WTC11 (cell line): ENCODE measurements at regions not wholly inside any gene's neighbourhood (a gene's known extent, or its start where the extent isn't known, plus 50 kb on each side); places are given as distances from the start of the nearest gene placed in this dataset.

Experiments
- ATAC-seq: fragments of 200-7000 bp; cut with Tn5 transposase; 2 replicates; pipeline ENCODE4 v1.10.0; 2021; ENCODE audit warnings: mild to moderate bottlenecking, moderate library complexity
- CTCF ChIA-PET: fragments of 300-600 bp; sonication (Branson Sonifier 250); formaldehyde crosslinking; loops from one replicate; lab custom pipeline; 2021; ENCODE audit warnings: antibody characterized with exemption; lab: Charles Lee
- POLR2A ChIA-PET: fragments of 350-600 bp; sonication (Branson Sonifier 250); formaldehyde crosslinking; loops from one replicate; lab custom pipeline; 2021; ENCODE audit warnings: antibody characterized with exemption; lab: Charles Lee
- DNase-seq: peaks from one replicate; pipeline ENCODE4 v3.0.0; 2021; ENCODE audit warnings: low spot score
- H3K27ac Mint-ChIP-seq: 2 replicates; pipeline ENCODE4 v1.8.0; 2021; ENCODE audit warnings: mixed read lengths
- H3K27me3 Mint-ChIP-seq: 2 replicates; pipeline ENCODE4 v1.8.0; 2021; ENCODE audit warnings: low read depth, mild to moderate bottlenecking, moderate library complexity, mixed read lengths
- H3K36me3 Mint-ChIP-seq: 2 replicates; pipeline ENCODE4 v1.8.0; 2021; ENCODE audit warnings: mixed read lengths
- H3K4me1 Mint-ChIP-seq: 2 replicates; pipeline ENCODE4 v1.8.0; 2022; ENCODE audit warnings: mixed read lengths
- H3K4me3 Mint-ChIP-seq: 2 replicates; pipeline ENCODE4 v1.8.0; 2021; ENCODE audit warnings: mild to moderate bottlenecking, moderate library complexity, mixed read lengths
- H3K9me3 Mint-ChIP-seq: 2 replicates; pipeline ENCODE4 v1.8.0; 2021; ENCODE audit warnings: mixed read lengths
- AR ChIP-seq: fragments of 250-450 bp; sonication (Bioruptor Pico); IDR thresholded peaks from 2 replicates; pipeline ENCODE4 v1.9.0; 2021; ENCODE audit warnings: mild to moderate bottlenecking
- ARID4B ChIP-seq: sonication (generic); formaldehyde crosslinking; IDR thresholded peaks from 2 replicates; pipeline ENCODE4 v1.8.0; 2023; ENCODE audit warnings: missing genetic modification reagents, mild to moderate bottlenecking, borderline replicate concordance
- E2F1 ChIP-seq: sonication (generic); formaldehyde crosslinking; IDR thresholded peaks from 2 replicates; pipeline ENCODE4 v1.8.0; 2022; ENCODE audit warnings: mild to moderate bottlenecking, missing genetic modification reagents
- EMX1 ChIP-seq: fragments of 250-450 bp; sonication (Bioruptor Pico); IDR thresholded peaks from 2 replicates; pipeline ENCODE4 v1.8.0; 2021; ENCODE audit warnings: mild to moderate bottlenecking
- FOXJ3 ChIP-seq: sonication (generic); formaldehyde crosslinking; IDR thresholded peaks from 2 replicates; pipeline ENCODE4 v1.9.0; 2021; ENCODE audit warnings: missing genetic modification reagents, mild to moderate bottlenecking, borderline replicate concordance
- IRF1 ChIP-seq: sonication (generic); formaldehyde crosslinking; IDR thresholded peaks from 2 replicates; pipeline ENCODE4 v1.8.0; 2023; ENCODE audit warnings: missing genetic modification reagents
- IRF2 ChIP-seq: sonication (generic); formaldehyde crosslinking; IDR thresholded peaks from 2 replicates; pipeline ENCODE4 v1.8.0; 2022; ENCODE audit warnings: low read depth, missing genetic modification reagents, borderline replicate concordance
- JUN ChIP-seq: sonication (generic); formaldehyde crosslinking; IDR thresholded peaks from 2 replicates; pipeline ENCODE4 v1.8.0; 2023; ENCODE audit warnings: mild to moderate bottlenecking, missing genetic modification reagents
- NR3C1 ChIP-seq: sonication (generic); formaldehyde crosslinking; conservative IDR thresholded peaks from 2 replicates; pipeline ENCODE4 v1.8.1; 2023; ENCODE audit warnings: low read depth, mild to moderate bottlenecking, missing genetic modification reagents
- PRRX2 ChIP-seq: fragments of 250-450 bp; sonication (Bioruptor Pico); IDR thresholded peaks from 2 replicates; pipeline ENCODE4 v1.8.0; 2021; ENCODE audit warnings: mild to moderate bottlenecking
- SMAD3 ChIP-seq: sonication (generic); formaldehyde crosslinking; IDR thresholded peaks from 2 replicates; pipeline ENCODE4 v1.8.0; 2022; ENCODE audit warnings: missing genetic modification reagents, mild to moderate bottlenecking, borderline replicate concordance
- SMAD4 ChIP-seq: sonication (generic); formaldehyde crosslinking; IDR thresholded peaks from 2 replicates; pipeline ENCODE4 v1.8.0; 2022; ENCODE audit warnings: mild to moderate bottlenecking, missing genetic modification reagents
- SP1 ChIP-seq: sonication (generic); formaldehyde crosslinking; conservative IDR thresholded peaks from 2 replicates; pipeline ENCODE4 v1.8.1; 2022; ENCODE audit warnings: missing genetic modification reagents
- STAT6 ChIP-seq: sonication (generic); formaldehyde crosslinking; conservative IDR thresholded peaks from 2 replicates; pipeline ENCODE4 v1.8.1; 2023; ENCODE audit warnings: mild to moderate bottlenecking, low read depth, missing genetic modification reagents, moderate library complexity
- TEAD4 ChIP-seq: sonication (generic); formaldehyde crosslinking; IDR thresholded peaks from 2 replicates; pipeline ENCODE4 v1.8.0; 2022; ENCODE audit warnings: mild to moderate bottlenecking, missing genetic modification reagents
- TP53 ChIP-seq: sonication (generic); formaldehyde crosslinking; IDR thresholded peaks from 2 replicates; pipeline ENCODE4 v1.8.1; 2023; ENCODE audit warnings: mild to moderate bottlenecking, missing genetic modification reagents
- USF1 ChIP-seq: sonication (generic); formaldehyde crosslinking; IDR thresholded peaks from 2 replicates; pipeline ENCODE4 v1.8.0; 2022; ENCODE audit warnings: mild to moderate bottlenecking, missing genetic modification reagents
- ZMAT4 ChIP-seq: fragments of 250-450 bp; sonication (Bioruptor Pico); IDR thresholded peaks from 2 replicates; pipeline ENCODE4 v1.9.0; 2021; ENCODE audit warnings: mild to moderate bottlenecking
- ZNF121 ChIP-seq: sonication (generic); formaldehyde crosslinking; IDR thresholded peaks from 2 replicates; pipeline ENCODE4 v1.8.0; 2023; ENCODE audit warnings: missing genetic modification reagents
- ZNF532 ChIP-seq: fragments of 250-450 bp; sonication (Bioruptor Pico); IDR thresholded peaks from 2 replicates; pipeline ENCODE4 v1.9.0; 2021; ENCODE audit warnings: mild to moderate bottlenecking, borderline replicate concordance

- TF ChIP-seq USF1 (no peak), SP1 (no peak), ZNF532 (CRISPR knock-in tag) (no peak), E2F1 (no peak), IRF1 (CRISPR knock-in tag) (no peak), JUN (CRISPR knock-in tag) (no peak), SMAD4 (CRISPR knock-in tag) (no peak), ARID4B (CRISPR knock-in tag) (no peak)
These were observed 186.2 kb upstream of the PDE1C start (continued) for GRCh38 chr7:32256376-32256775.

- CTCF ChIA-PET: interaction anchor here (0.9 to 1.0 kb wide), 2 partner anchors 33 to 45 kb away, joined by 3 read pairs; no protein-coding TSS in a partner anchor
- TF ChIP-seq PRRX2 (CRISPR knock-in tag): no peak
- no peak for TF ChIP-seq STAT6 (CRISPR knock-in tag)
- TF ChIP-seq IRF2 (CRISPR knock-in tag): no peak
- no peak for TF ChIP-seq TEAD4 (CRISPR knock-in tag)
- no peak for TF ChIP-seq FOXJ3
- no peak for TF ChIP-seq EMX1 (CRISPR knock-in tag)
- TF ChIP-seq SMAD3: no peak
- no peak for TF ChIP-seq TP53 (CRISPR knock-in tag)
- TF ChIP-seq ZMAT4: no peak
- TF ChIP-seq NR3C1 (CRISPR knock-in tag): no peak
- no peak for TF ChIP-seq AR (CRISPR knock-in tag)
- no peak for TF ChIP-seq ZNF121 (CRISPR knock-in tag)
- TF ChIP-seq JUN (CRISPR knock-in tag): no peak
These were observed 184.8 kb upstream of the PDE1C start for GRCh38 chr7:32255036-32255435.

More at GRCh38 chr7:32255036-32255435, 184.8 kb upstream of the PDE1C start:
- peaks cover 13% of the 10 kb centered on the region for H3K4me1 Mint-ChIP-seq
- DNase-seq (no peak), ATAC-seq (no peak)
- H3K36me3 Mint-ChIP-seq: no peaks in the 10 kb centered on the region
- POLR2A ChIA-PET: no interaction called here
- no peaks in the 10 kb centered on the region; the same call in 1 of the 2 replicates for H3K27me3 Mint-ChIP-seq
- peaks cover 10% of the 10 kb centered on the region; the same call in 1 of the 2 replicates for H3K9me3 Mint-ChIP-seq
- no peak overlapping the region for H3K4me3 Mint-ChIP-seq
- no peak overlapping the region for H3K27ac Mint-ChIP-seq
